ENCODE measurements at regions not wholly inside any gene's neighbourhood (a gene's known extent, or its start where the extent isn't known, plus 50 kb on each side); places are given as distances from the start of the nearest gene placed in this dataset.
"Not testable (repeated sequence)": the region's sequence is repeated elsewhere in the genome, so short reads cannot be mapped to it uniquely, and the experiment has no call there.

DNA sequence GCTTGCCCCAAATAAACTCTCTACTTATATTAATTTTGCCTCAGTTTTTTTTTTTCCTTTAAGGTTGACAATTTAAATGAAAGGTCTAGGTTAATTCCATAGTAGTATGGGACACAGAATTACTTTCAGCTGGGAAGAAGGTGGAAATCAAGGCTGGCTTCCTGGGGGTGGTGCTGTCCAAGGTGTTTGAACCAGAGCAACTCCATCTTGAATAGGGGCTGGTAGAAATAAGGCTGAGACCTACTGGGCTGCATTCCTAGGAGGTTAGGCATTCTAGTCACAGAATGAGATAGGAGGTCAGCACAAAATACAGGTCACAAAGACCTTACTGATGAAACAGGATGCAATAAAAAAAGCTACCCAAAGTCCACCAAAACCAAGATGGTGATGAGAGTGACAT lies 1190.8 kb upstream of the AUTS2 start:
- Histone ChIP-seq H4K20me1 (ENCODE audit: insufficient read depth, low read length) (no peaks in the 10 kb centered on the region), H3K9me3 (ENCODE audit: low read depth, low read length) (no peaks in the 10 kb centered on the region), H3K79me2 (ENCODE audit: insufficient read depth, low read length) (no peaks in the 10 kb centered on the region), H3K36me3 (ENCODE audit: insufficient read depth, low read length) (no peaks in the 10 kb centered on the region), H3K4me3 (ENCODE audit: insufficient read depth, low read length) (no peak overlapping the region), H3K27me3 (ENCODE audit: insufficient read depth, low read length) (no peaks in the 10 kb centered on the region), H3K4me1 (ENCODE audit: insufficient read depth, low read length) (no peaks in the 10 kb centered on the region), H3K27ac (ENCODE audit: low read depth, low read length) (no peak overlapping the region), H2AFZ (ENCODE audit: low read length) (no peak overlapping the region), H3K4me2 (ENCODE audit: insufficient read depth, low read length) (no peak overlapping the region)
- no peak for DNase-seq (ENCODE audit: insufficient read length, low spot score, missing footprints)
- no peak for TF ChIP-seq CTCF (IDR thresholded peaks at IDR 0.05; ENCODE audit: extremely low read depth, low read depth, low read length)

DNA sequence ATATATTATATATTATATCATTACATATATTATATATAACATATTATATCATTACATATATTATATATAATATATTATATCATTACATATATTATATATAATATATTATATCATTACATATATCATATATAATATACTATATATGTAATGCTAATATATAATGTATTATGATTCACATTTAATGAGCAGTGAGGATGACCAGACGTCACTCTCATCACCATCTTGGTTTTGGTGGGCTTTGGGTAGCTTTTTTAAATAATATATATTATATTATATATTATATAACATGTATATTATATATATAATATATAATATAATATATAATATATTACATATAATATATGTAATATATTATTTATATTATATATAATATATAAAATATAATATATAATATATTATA lies 1189.4 kb upstream of the AUTS2 start:
- H2AFZ ChIP-seq (ENCODE audit: low read length), result no peak overlapping the region
- no peak overlapping the region for H3K4me2 ChIP-seq (ENCODE audit: insufficient read depth, low read length)
- no peaks in the 10 kb centered on the region for H3K27me3 ChIP-seq (ENCODE audit: insufficient read depth, low read length)
- no peaks in the 10 kb centered on the region for H3K4me1 ChIP-seq (ENCODE audit: insufficient read depth, low read length)
- TF ChIP-seq CTCF (IDR thresholded peaks at IDR 0.05; ENCODE audit: extremely low read depth, low read depth, low read length), result no peak
- H3K9me3 ChIP-seq (ENCODE audit: low read depth, low read length), result no peaks in the 10 kb centered on the region
- H3K27ac ChIP-seq (ENCODE audit: low read depth, low read length), result no peak overlapping the region
- no peaks in the 10 kb centered on the region for H4K20me1 ChIP-seq (ENCODE audit: insufficient read depth, low read length)
- no peaks in the 10 kb centered on the region for H3K36me3 ChIP-seq (ENCODE audit: insufficient read depth, low read length)
- no peak overlapping the region for H3K4me3 ChIP-seq (ENCODE audit: insufficient read depth, low read length)
- no peaks in the 10 kb centered on the region for H3K79me2 ChIP-seq (ENCODE audit: insufficient read depth, low read length)
- no peak for DNase-seq (ENCODE audit: insufficient read length, low spot score, missing footprints)

- H3K4me3 ChIP-seq (ENCODE audit: insufficient read depth, low read length), result no peak overlapping the region
- no peak for DNase-seq (ENCODE audit: insufficient read length, low spot score, missing footprints)
These were observed 1188.4 kb upstream of the AUTS2 start for GRCh38 chr7:68409851-68410250.

GRCh38 chr7:68410693-68411092 lies 1187.6 kb upstream of the AUTS2 start:
- H3K4me1 ChIP-seq (ENCODE audit: insufficient read depth, low read length); H3K79me2 ChIP-seq (ENCODE audit: insufficient read depth, low read length); H3K27me3 ChIP-seq (ENCODE audit: insufficient read depth, low read length); H4K20me1 ChIP-seq (ENCODE audit: insufficient read depth, low read length); H3K9me3 ChIP-seq (ENCODE audit: low read depth, low read length); DNase-seq (ENCODE audit: insufficient read length, low spot score, missing footprints); H3K4me3 ChIP-seq (ENCODE audit: insufficient read depth, low read length); H3K27ac ChIP-seq (ENCODE audit: low read depth, low read length); H2AFZ ChIP-seq (ENCODE audit: low read length); H3K4me2 ChIP-seq (ENCODE audit: insufficient read depth, low read length); H3K36me3 ChIP-seq (ENCODE audit: insufficient read depth, low read length): not testable (repeated sequence)

More at GRCh38 chr7:68409851-68410250, 1188.4 kb upstream of the AUTS2 start:
- H4K20me1 ChIP-seq (ENCODE audit: insufficient read depth, low read length), result no peaks in the 10 kb centered on the region
- H3K27ac ChIP-seq (ENCODE audit: low read depth, low read length), result no peak overlapping the region
- no peaks in the 10 kb centered on the region for H3K9me3 ChIP-seq (ENCODE audit: low read depth, low read length)
- H2AFZ ChIP-seq (ENCODE audit: low read length), result no peak overlapping the region
- H3K4me2 ChIP-seq (ENCODE audit: insufficient read depth, low read length), result no peak overlapping the region
- H3K79me2 ChIP-seq (ENCODE audit: insufficient read depth, low read length), result no peaks in the 10 kb centered on the region
- no peak for TF ChIP-seq CTCF (IDR thresholded peaks at IDR 0.05; ENCODE audit: extremely low read depth, low read depth, low read length)
- H3K36me3 ChIP-seq (ENCODE audit: insufficient read depth, low read length), result no peaks in the 10 kb centered on the region
- no peaks in the 10 kb centered on the region for H3K27me3 ChIP-seq (ENCODE audit: insufficient read depth, low read length)
- no peaks in the 10 kb centered on the region for H3K4me1 ChIP-seq (ENCODE audit: insufficient read depth, low read length)

Measured in osteoblast (primary cell).